Mucosa of rectum (tissue), 2 donors: ENCODE measurements at regions not wholly inside any gene's neighbourhood (a gene's known extent, or its start where the extent isn't known, plus 50 kb on each side); places are given as distances from the start of the nearest gene placed in this dataset.
"Not testable (repeated sequence)": the region's sequence is repeated elsewhere in the genome, so short reads cannot be mapped to it uniquely, and the experiment has no call there.

ENCODE experiments used
- H3K27ac ChIP-seq, 2 donors: one replicate each; pipeline ENCODE4 v1.7.0; 2013; ENCODE audit warnings: inconsistent platforms in 2 of 2, low read depth in 2 of 2, low read length in 2 of 2
- H3K27me3 ChIP-seq, 2 donors: one replicate each; pipeline ENCODE4 v1.7.0; 2013; ENCODE audit warnings: low read length in 2 of 2; ENCODE audit not compliant: control insufficient read depth in 2 of 2, insufficient read depth in 2 of 2
- H3K36me3 ChIP-seq, 2 donors: one replicate each; pipeline ENCODE4 v1.7.0; 2013; ENCODE audit warnings: low read length in 2 of 2; ENCODE audit not compliant: control insufficient read depth in 2 of 2, insufficient read depth in 2 of 2
- H3K4me1 ChIP-seq, 2 donors: one replicate each; pipeline ENCODE4 v1.7.0; 2013; ENCODE audit warnings: low read length in 2 of 2, mild to moderate bottlenecking in 1 of 2; ENCODE audit not compliant: control insufficient read depth in 2 of 2, insufficient read depth in 2 of 2
- H3K4me3 ChIP-seq, 2 donors: one replicate each; pipeline ENCODE4 v1.7.0; 2013; ENCODE audit warnings: low read length in 2 of 2
- H3K9ac ChIP-seq, 2 donors: one replicate each; pipeline ENCODE4 v1.7.0; 2013; ENCODE audit warnings: low read length in 2 of 2, low read depth in 1 of 2, mild to moderate bottlenecking in 1 of 2
- H3K9me3 ChIP-seq, 2 donors: one replicate each; pipeline ENCODE4 v1.7.0; 2013; ENCODE audit warnings: low read length in 2 of 2; ENCODE audit not compliant: control insufficient read depth in 2 of 2
- donor health status: healthy.
- donor health status: Normal muscosa, but diverticular disease.

DNA sequence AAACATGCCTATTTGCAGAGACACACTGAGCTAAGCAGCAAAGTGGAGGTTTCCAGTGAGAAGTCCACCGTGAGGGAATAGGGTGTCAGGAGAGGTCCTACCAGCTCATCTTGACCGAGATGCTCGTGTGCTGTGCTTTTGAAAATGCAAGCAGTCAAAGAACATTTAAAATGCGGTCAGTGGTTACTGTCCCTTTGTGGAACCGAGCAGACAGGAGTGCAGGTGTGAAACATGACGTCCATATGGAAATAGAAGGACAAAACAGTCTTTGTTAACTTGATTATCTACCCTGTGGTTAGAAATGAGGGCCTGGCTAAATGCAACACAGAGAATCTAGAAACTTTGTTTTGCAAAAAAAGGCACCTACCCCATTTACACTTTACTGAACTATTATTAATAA, 473.3 kb downstream of the SPATA31A6 start:
- H3K27me3 ChIP-seq, H3K4me1 ChIP-seq, H3K4me3 ChIP-seq, H3K27ac ChIP-seq, H3K36me3 ChIP-seq, H3K9me3 ChIP-seq, H3K9ac ChIP-seq: not testable (repeated sequence)

DNA sequence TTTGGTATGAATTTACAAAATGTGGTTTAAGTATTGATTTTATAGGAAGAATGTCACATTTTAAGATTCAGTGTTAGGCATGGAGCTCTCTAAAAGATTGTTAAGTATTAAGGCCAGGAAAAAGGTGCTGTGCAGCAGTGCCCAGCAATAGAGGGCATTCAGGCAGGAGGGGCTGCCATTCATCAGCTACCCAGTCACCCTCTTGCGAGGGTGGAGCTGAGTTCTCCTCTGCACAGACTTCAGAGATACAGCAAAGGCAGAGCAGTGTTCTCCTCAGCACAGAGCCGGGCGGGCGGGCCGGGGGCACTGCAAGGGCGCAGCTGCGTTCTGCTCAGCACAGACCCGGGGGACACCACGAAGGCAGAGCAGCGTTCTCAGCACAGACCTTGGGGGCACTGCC, 474.0 kb downstream of the SPATA31A6 start:
- H3K27ac ChIP-seq, H3K9ac ChIP-seq, H3K36me3 ChIP-seq, H3K27me3 ChIP-seq, H3K4me1 ChIP-seq, H3K4me3 ChIP-seq, H3K9me3 ChIP-seq: not testable (repeated sequence)

DNA sequence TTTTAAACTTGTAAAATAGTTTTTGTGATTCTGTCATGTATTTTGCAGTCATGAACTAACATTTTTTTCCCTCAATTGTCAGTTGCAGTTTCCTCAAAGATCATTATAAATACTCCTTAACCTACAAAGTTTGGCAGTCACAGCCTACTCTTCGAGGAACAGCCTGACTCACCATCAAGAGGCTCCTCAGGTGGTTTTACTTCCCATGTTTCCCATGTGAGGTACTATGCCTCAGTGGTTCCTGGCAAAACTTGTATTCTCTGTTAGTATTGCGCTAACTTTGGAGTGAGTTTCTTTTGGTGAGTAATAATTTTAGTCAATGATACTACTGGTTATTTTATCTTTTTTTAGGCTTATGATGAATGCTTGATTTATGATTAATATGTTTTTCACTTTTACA, 513.7 kb downstream of the SPATA31A6 start:
- not testable (repeated sequence) for H3K27me3 ChIP-seq, H3K4me1 ChIP-seq, H3K36me3 ChIP-seq, H3K4me3 ChIP-seq, H3K9me3 ChIP-seq, H3K9ac ChIP-seq, H3K27ac ChIP-seq

DNA sequence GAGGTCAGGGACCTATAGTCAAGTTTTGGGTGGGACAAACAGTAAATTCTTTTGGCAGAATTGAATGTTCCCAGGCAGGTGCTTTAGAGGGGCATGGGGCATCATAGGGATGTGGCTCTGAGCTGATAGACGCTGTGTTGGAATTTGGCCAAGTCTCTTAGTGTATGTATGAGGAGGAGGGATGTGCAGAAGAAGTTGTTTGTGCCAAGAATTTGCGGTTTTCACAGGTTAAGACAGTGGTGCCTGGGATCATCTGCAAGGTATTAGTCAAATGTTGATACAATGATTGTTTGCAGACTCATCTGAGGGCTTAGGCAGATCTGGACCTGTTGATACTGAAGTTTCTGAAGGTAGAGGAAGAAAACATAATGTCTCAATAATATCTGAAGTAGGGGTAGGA, 519.4 kb downstream of the SPATA31A6 start:
- not testable (repeated sequence) for H3K27ac ChIP-seq, H3K4me1 ChIP-seq, H3K27me3 ChIP-seq, H3K36me3 ChIP-seq, H3K4me3 ChIP-seq, H3K9me3 ChIP-seq, H3K9ac ChIP-seq

DNA sequence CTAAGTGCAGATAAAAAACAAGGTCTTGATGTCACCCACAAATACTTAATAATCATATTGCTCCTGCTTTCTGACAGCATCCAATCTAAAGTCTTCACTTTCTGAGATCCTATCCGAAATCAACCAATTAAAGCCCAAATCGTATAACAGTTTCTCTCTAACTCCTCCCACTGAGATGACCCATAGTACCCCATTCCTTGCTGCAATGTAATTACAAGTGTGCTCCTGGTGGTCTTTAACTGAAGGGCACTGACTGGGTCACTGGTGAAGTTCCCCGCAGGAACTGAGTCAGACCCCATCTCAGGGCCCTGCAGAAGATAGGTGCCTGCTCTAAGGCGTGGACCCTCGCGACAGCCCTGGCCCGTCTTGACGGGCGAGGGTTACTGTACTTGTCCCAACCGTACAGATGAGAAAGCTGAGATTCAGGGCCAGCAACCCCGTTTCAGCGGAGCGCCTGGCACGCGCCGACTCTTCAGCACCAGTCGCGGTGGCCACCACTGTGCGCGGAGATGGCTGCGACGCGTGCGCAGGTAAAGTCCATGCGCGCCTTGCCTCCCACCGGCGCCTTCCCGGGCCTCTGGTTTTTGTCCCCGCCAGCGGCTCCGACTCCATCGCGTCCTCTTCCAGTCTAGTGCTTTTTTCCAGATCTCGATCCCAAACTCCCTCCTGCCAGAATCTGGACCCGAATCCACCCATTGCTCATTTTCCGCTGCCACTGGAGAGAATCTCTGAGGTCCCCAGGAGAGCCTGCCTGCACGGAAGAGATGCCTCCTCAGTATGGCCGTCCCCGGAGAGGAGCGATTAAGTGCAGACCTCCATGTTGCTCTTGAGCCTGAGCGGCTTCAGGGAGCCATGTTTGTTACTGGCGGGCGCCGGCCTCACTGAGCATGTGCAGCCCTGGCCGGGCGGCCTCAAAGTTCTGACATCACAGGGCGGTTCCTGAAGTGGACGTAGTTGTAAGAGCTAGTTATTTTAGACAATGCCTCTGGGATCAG, 541.7 kb downstream of the SPATA31A6 start:
- H3K4me1 ChIP-seq, H3K9ac ChIP-seq, H3K36me3 ChIP-seq, H3K9me3 ChIP-seq, H3K27ac ChIP-seq, H3K4me3 ChIP-seq, H3K27me3 ChIP-seq: not testable (repeated sequence)

DNA sequence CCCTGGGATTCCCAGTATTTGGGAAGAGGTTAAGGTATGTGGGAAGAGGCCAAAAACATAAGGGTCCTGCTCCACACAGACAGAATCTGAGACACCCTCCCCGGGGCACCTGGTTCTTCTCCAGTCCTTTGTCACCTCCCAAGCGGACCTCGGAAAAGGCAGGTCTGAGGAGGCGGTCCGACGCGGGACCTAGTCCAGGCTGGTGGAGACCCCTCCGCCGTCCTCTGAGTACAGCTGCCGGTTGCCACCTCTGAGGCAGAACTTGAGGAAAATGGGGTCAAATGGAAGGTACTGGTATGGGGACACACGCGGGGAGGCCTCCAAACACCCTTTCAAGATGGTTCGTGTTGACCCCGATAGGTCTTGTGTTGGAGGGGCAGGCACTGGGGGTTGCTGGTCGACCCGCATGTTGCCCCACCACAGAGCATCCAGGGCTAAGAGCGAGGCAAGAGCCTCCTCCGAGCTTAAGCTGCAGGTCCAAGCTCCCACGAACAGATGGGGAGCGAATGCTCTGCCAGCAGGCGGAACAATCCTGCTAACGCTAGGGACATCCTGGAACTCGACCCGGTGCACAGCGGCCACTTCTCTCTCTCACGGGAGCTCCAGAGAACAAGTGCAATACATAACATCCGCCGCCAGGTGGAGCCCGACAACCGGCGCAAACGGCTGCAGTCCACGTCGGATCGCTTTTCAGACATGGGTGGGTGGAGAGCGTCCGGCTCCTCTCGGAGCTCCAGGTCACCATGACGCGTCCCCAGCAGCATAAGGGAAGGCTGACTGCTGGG, 559.8 kb downstream of the SPATA31A6 start:
- H3K4me3 ChIP-seq = peak overlapping the region in 1 of 2 donors; percentile 41

DNA sequence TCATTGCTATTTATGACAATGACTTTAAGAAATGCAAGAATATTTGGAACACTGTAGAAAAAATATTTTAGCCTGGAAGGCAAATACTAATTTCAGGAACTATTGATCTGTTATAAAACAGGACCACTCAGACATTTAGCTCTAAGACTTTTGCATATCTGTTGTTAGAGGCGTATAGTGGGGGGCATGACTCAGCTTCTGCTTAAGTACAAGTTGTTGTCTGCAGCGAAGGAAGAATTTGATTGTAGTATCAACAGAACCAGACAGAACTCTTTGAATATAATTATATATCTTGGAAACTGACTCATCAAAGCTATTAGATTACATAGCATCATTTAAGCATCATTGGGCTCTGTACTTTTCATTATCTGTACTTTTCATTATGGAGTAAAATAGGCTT, 573.8 kb downstream of the SPATA31A6 start:
- not testable (repeated sequence) for H3K4me1 ChIP-seq, H3K9me3 ChIP-seq, H3K9ac ChIP-seq, H3K27me3 ChIP-seq, H3K4me3 ChIP-seq, H3K27ac ChIP-seq, H3K36me3 ChIP-seq

More for the DNA sequence above, 559.8 kb downstream of the SPATA31A6 start:
- H3K9ac ChIP-seq, H3K36me3 ChIP-seq, H3K27ac ChIP-seq, H3K9me3 ChIP-seq, H3K27me3 ChIP-seq, H3K4me1 ChIP-seq: not testable (repeated sequence)

DNA sequence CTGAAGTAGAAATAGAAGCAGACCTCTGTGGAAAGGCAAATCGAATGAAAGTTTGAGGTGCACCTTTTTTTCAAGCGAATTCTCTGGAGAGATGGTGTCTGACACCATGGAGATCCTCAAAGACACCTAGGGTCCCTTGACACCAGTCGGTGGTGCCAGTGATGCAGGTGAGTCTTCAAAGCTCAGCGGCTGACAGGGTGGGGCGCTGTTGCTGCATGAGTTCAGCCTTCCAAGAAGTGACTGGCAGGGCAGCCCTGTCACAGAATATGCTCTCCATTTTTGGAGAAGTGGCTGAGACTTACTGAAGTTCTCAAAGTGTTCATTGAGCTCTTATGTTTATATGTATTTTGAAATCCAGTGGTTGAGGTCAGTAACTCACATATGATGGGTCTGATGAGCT, 575.9 kb downstream of the SPATA31A6 start:
- not testable (repeated sequence) for H3K9me3 ChIP-seq, H3K27ac ChIP-seq, H3K27me3 ChIP-seq, H3K4me1 ChIP-seq, H3K9ac ChIP-seq, H3K4me3 ChIP-seq, H3K36me3 ChIP-seq

DNA sequence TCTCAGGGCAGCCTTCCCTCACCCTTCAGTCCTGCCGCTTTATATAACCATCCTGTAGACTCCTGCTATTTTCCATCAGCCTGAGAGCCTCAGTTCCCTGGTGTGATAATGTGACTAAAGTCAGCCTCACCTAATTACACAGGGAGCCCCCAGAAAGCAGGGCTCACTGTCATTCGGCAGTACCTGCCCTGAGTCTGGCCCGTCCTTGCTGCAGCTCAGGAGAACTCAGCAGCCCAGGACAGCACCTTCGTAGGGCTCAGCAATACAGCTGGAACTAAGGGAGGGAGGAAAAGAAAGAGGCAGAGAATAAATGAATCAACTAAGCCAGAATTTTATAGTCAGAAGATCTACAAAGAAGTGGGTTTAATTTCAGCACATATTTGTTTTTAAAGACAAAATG, 598.7 kb downstream of the SPATA31A6 start:
- H3K9me3 ChIP-seq, H3K4me1 ChIP-seq, H3K27ac ChIP-seq, H3K9ac ChIP-seq, H3K27me3 ChIP-seq, H3K4me3 ChIP-seq, H3K36me3 ChIP-seq: not testable (repeated sequence)

DNA sequence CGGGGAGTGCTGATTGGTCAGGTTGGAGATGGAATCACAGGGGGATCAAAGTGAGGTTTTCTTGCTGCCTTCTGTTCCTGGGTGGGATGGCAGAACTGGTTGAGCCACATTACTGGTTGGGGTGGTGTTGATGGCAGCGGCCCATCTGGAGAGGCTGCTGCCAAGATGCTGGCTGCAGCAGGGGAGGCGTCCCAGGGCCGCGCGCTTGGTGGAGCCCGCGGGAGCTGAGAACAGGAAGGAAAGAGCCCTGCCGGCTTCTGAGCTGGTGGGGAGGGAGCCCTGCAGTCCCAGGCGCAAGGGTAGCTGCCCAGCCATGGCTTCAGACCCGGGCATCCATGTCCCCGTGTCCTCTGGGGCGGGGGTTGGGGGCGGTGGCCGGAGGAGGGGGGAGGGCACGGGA, 609.3 kb downstream of the SPATA31A6 start:
- not testable (repeated sequence) for H3K27ac ChIP-seq, H3K36me3 ChIP-seq, H3K9ac ChIP-seq, H3K9me3 ChIP-seq, H3K4me3 ChIP-seq, H3K4me1 ChIP-seq, H3K27me3 ChIP-seq
